ENCODE measurements at regions not wholly inside any gene's neighbourhood (a gene's known extent, or its start where the extent isn't known, plus 50 kb on each side); places are given as distances from the start of the nearest gene placed in this dataset.

DNA sequence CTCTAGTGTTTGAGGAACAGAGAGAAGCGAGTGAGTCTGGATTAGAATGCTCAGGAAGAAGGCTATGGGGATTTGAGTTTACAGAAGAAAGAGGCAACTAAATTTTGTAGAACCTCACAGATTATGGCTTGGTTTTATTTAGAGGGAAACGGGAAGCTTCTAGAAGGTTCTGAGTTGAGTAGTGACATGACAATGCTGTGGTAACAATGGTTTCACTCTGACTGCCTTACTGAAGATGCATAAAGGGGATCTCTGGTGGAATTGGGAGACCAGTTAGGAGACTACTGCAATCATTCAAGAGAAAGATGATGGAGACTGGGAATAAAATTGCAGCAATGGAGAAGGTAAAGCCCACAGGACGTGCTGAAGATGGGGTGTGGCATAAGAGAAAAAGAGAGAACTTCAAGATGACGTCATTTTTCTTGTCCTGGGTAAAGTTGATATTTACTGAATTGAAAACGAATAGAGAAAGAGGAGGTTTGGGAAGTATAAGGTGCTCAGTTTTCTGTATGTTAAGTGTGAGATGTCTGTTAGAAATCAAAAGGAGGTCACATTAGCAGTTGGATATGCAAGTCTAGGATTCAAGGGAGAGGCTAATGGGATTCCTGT, 710.1 kb upstream of the NRSN1 start:
- Histone ChIP-seq H3K9me3 (no peaks in the 10 kb centered on the region), H3K4me3 (no peak overlapping the region), H3K4me1 (no peaks in the 10 kb centered on the region), H3K36me3 (no peaks in the 10 kb centered on the region), H3K27ac (no peak overlapping the region), H3K27me3 (no peaks in the 10 kb centered on the region)
- intact Hi-C loops (cut with DNase I) = no loop called here
- no peak for DNase-seq (ENCODE audit: low spot score in 2 of 2)
- TF ChIP-seq CTCF (IDR thresholded peaks at IDR 0.05) = no peak

DNA sequence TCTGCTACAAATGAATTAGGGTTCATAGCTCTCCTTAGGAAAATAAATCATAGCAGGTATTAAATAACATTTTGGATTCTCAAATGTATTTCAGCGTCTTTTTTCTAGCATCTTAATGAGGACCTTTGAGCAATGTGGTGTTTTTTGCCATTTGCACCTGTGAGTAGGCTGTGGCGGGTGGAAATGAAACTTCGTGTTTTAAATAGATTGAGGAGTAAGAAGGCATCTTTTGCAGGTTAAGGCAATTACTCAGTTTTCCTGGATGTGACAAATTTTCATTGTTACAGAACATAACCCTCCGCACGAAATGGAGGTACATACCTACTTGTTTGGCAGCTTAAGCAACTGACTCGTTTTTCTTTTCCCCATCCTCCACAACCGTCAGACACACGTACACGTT, 708.9 kb upstream of the NRSN1 start:
- H3K4me1 ChIP-seq = no peaks in the 10 kb centered on the region
- H3K27me3 ChIP-seq = no peaks in the 10 kb centered on the region
- no peaks in the 10 kb centered on the region for H3K36me3 ChIP-seq
- intact Hi-C loops (cut with DNase I) = no loop called here
- H3K9me3 ChIP-seq = no peaks in the 10 kb centered on the region
- H3K27ac ChIP-seq = no peak overlapping the region
- no peak overlapping the region for H3K4me3 ChIP-seq
- no peak for TF ChIP-seq CTCF (IDR thresholded peaks at IDR 0.05)
- DNase-seq (ENCODE audit: low spot score in 2 of 2) = no peak

DNA sequence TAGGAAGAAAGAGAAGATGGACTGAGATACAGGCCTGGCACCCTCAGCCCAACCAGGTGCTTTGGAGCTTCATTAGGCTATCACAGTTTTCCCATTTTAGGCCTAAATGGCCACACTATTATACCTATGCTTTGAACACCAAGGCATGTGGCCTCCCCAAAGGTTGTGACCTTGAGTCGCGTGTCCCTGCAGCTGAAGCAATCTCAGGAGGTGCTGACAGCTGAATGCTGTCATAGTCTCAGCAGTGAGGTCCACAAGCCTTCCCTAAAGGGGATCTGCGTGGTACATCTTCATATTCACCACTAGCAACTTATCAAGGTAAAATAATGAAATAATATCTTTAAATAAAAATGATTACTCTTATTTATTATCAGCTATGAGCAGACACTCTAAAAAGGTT, 707.9 kb upstream of the NRSN1 start:
- DNase-seq (ENCODE audit: low spot score in 2 of 2) = no peak
- intact Hi-C loops (cut with DNase I) = no loop called here
- Histone ChIP-seq H3K4me1 (no peaks in the 10 kb centered on the region), H3K9me3 (no peaks in the 10 kb centered on the region), H3K36me3 (no peaks in the 10 kb centered on the region), H3K27me3 (no peaks in the 10 kb centered on the region), H3K4me3 (no peak overlapping the region), H3K27ac (no peak overlapping the region)
- no peak for TF ChIP-seq CTCF (IDR thresholded peaks at IDR 0.05)

DNA sequence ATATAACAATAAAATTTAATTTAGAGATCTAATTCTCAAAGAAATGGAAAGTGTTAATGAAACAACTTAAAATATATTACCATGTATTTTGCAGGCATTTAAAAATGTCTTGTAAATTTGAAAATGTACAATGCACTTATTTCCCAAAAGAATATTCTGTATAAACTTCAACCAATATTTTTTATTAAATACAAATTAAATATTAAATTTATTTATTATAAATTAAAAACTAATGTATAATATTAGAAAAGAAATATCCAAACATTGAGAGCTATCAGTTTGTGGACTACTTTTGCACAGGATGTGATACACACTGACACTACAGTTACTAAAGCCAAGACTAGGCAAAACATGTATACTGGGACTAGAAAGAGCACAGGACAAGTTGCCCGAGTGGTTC, 707.0 kb upstream of the NRSN1 start:
- no peak overlapping the region for H3K4me3 ChIP-seq
- H3K27ac ChIP-seq = no peak overlapping the region
- no peak for DNase-seq (ENCODE audit: low spot score in 2 of 2)
- intact Hi-C loops (cut with DNase I) = no loop called here
- no peaks in the 10 kb centered on the region for H3K9me3 ChIP-seq
- no peaks in the 10 kb centered on the region for H3K36me3 ChIP-seq
- H3K27me3 ChIP-seq = no peaks in the 10 kb centered on the region
- no peak for TF ChIP-seq CTCF (IDR thresholded peaks at IDR 0.05)
- no peaks in the 10 kb centered on the region for H3K4me1 ChIP-seq

DNA sequence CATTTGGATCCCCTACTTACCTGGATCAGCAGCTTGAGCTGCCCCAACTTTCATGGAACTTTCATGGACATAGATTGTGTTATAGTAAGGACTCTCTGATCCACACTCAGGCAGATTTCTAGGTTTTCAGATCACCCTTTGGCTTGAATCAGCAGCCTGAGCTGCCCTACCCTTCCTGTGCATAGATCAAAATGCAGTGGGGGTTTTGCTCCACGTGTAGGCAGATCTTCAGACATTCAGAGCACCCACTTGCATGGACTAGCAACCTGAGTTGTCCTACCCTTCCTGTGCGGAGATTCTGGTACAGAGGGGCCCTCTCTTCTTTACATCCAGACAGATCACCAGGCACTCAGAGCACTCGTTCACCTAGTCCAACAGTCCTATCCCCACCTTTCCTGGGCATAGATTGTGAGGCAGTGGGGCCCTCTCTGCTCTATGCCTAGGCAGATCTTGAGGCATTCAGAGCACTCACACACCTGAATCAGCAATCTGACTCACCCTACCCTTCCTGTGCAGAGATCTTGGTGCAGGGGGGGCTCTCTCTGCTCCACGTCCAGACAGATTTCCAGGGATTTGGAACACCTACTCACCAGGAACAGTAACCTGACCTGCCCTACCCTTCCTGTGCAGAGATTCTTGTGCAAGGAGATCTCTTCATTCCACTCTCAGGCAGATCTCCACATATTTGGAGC, 705.2 kb upstream of the NRSN1 start:
- H3K27ac ChIP-seq = no peak overlapping the region
- intact Hi-C loops (cut with DNase I) = no loop called here
- H3K9me3 ChIP-seq = no peaks in the 10 kb centered on the region
- no peak for TF ChIP-seq CTCF (IDR thresholded peaks at IDR 0.05)
- no peak for DNase-seq (ENCODE audit: low spot score in 2 of 2)
- no peaks in the 10 kb centered on the region for H3K4me1 ChIP-seq
- H3K36me3 ChIP-seq = no peaks in the 10 kb centered on the region
- H3K4me3 ChIP-seq = no peak overlapping the region
- H3K27me3 ChIP-seq = no peaks in the 10 kb centered on the region
